ACHN (cell line): ENCODE measurements at regions not wholly inside any gene's neighbourhood (a gene's known extent, or its start where the extent isn't known, plus 50 kb on each side); places are given as distances from the start of the nearest gene placed in this dataset.

Experiments used
- DNase-seq: peaks from one replicate; pipeline ENCODE4 v3.0.0-alpha.2; 2015
- in situ Hi-C: cut with HindIII; loops from 2 replicates; pipeline ENCODE4 v1.10.0; 2017; ENCODE audit warnings: low sequenced_read_pairs, low pct_ligation_motif_present, low pct_unique_long_range_greater_than_20kb

GRCh38 chr12:107537464-107538119, 148.0 kb upstream of the PWP1 start:
- in situ Hi-C loops = no loop called here

GRCh38 chr12:107539196-107539939, 146.2 kb upstream of the PWP1 start:
- in situ Hi-C loops = no loop called here
- DNase-seq = no peak

More at GRCh38 chr12:107537464-107538119, 148.0 kb upstream of the PWP1 start:
- no peak for DNase-seq

GRCh38 chr12:107541001-107541705, 144.4 kb upstream of the PWP1 start:
- DNase-seq = no peak
- in situ Hi-C loops = no loop called here

- in situ Hi-C loops = no loop called here
- DNase-seq = no peak
These were observed 142.2 kb upstream of the PWP1 start for GRCh38 chr12:107543416-107543815.

- in situ Hi-C loops = no loop called here
- DNase-seq = no peak
These were observed 141.8 kb upstream of the PWP1 start for GRCh38 chr12:107543841-107544240.

- in situ Hi-C loops = no loop called here
- DNase-seq = no peak
These were observed 140.7 kb upstream of the PWP1 start for GRCh38 chr12:107544937-107545336.

GRCh38 chr12:107545737-107546353, 139.8 kb upstream of the PWP1 start:
- in situ Hi-C loops = no loop called here
- DNase-seq = no peak

GRCh38 chr12:107547389-107547788, 138.2 kb upstream of the PWP1 start:
- DNase-seq = no peak
- in situ Hi-C loops = no loop called here

GRCh38 chr12:107549651-107550480, 135.7 kb upstream of the PWP1 start:
- in situ Hi-C loops = no loop called here
- no peak for DNase-seq

GRCh38 chr12:107551434-107551833, 134.2 kb upstream of the PWP1 start:
- in situ Hi-C loops = no loop called here
- no peak for DNase-seq

GRCh38 chr12:107552263-107552662, 133.3 kb upstream of the PWP1 start:
- in situ Hi-C loops = no loop called here
- no peak for DNase-seq

GRCh38 chr12:107553211-107553765, 132.3 kb upstream of the PWP1 start:
- in situ Hi-C loops = no loop called here
- no peak for DNase-seq

GRCh38 chr12:107554941-107555340, 130.7 kb upstream of the PWP1 start:
- in situ Hi-C loops = no loop called here

GRCh38 chr12:107557026-107557425, 128.6 kb upstream of the PWP1 start:
- in situ Hi-C loops = no loop called here
- no peak for DNase-seq

More at GRCh38 chr12:107554941-107555340, 130.7 kb upstream of the PWP1 start:
- DNase-seq = no peak

GRCh38 chr12:107557589-107558100, 128.0 kb upstream of the PWP1 start:
- DNase-seq = no peak
- in situ Hi-C loops = no loop called here

GRCh38 chr12:107558141-107558815, 127.3 kb upstream of the PWP1 start:
- in situ Hi-C loops = no loop called here
- DNase-seq = no peak

- in situ Hi-C loops = no loop called here
- DNase-seq = no peak
These were observed 126.7 kb upstream of the PWP1 start for GRCh38 chr12:107558816-107559382.
